Naive thymus-derived CD4-positive, alpha-beta T cell (primary cell): ENCODE measurements at regions not wholly inside any gene's neighbourhood (a gene's known extent, or its start where the extent isn't known, plus 50 kb on each side); places are given as distances from the start of the nearest gene placed in this dataset.
"Not testable (repeated sequence)": the region's sequence is repeated elsewhere in the genome, so short reads cannot be mapped to it uniquely, and the experiment has no call there.

Experiments used
- ATAC-seq: fragments of 150-1000 bp; cut with Tn5 transposase; 2 replicates; pipeline ENCODE4 v1.10.0; 2021; ENCODE audit warnings: mild to moderate bottlenecking, moderate library complexity
- CTCF ChIA-PET: fragments of 350-600 bp; sonication (Branson Sonifier 250); formaldehyde crosslinking; loops from one replicate; lab custom pipeline; 2021; ENCODE audit warnings: antibody characterized with exemption; lab: Charles Lee
- POLR2A ChIA-PET: fragments of 350-600 bp; sonication (Branson Sonifier 250); formaldehyde crosslinking; loops from one replicate; lab custom pipeline; 2021; ENCODE audit warnings: antibody characterized with exemption, inconsistent platforms; lab: Charles Lee
- DNase-seq, 9 donors: peaks; one replicate each; pipeline versions ENCODE4 v3.0.0 to v3.0.0-alpha.2; 2020 to 2022; ENCODE audit warnings: mixed read lengths in 1 of 9
- H3K27ac ChIP-seq: one replicate; pipeline ENCODE4 v1.7.0; 2013; ENCODE audit warnings: mild to moderate bottlenecking, low read depth, low read length, moderate library complexity
- H3K27me3 ChIP-seq, 2 donors: one replicate each; pipeline ENCODE4 v1.7.0; 2013; ENCODE audit warnings: low read length in 2 of 2, mild to moderate bottlenecking in 2 of 2, moderate library complexity in 2 of 2; ENCODE audit not compliant: control insufficient read depth in 2 of 2, insufficient read depth in 2 of 2
- H3K36me3 ChIP-seq, 3 experiments: 1 replicate in 2 of 3; 2 replicates in 1 of 3; pipeline ENCODE4 v1.7.0; 2013; ENCODE audit warnings: low read length in 3 of 3, mild to moderate bottlenecking in 3 of 3, moderate library complexity in 1 of 3; ENCODE audit not compliant: insufficient read depth in 3 of 3, control insufficient read depth in 2 of 3
- H3K4me1 ChIP-seq, 2 donors: one replicate each; pipeline ENCODE4 v1.7.0; 2013; ENCODE audit warnings: low read length in 2 of 2, mild to moderate bottlenecking in 2 of 2, moderate library complexity in 1 of 2; ENCODE audit not compliant: control insufficient read depth in 2 of 2, insufficient read depth in 2 of 2
- H3K4me3 ChIP-seq: 2 replicates; pipeline ENCODE4 v1.7.0; 2013; ENCODE audit warnings: mild to moderate bottlenecking, low read length
- H3K9me3 ChIP-seq, 3 experiments: 1 replicate in 2 of 3; 2 replicates in 1 of 3; pipeline ENCODE4 v1.7.0; 2013; ENCODE audit warnings: low read length in 3 of 3; ENCODE audit not compliant: control insufficient read depth in 2 of 3
- H3K27ac Mint-ChIP-seq, 9 donors: one replicate each; pipeline ENCODE4 v1.8.0; 2020 to 2022; ENCODE audit warnings: mixed read lengths in 9 of 9, mild to moderate bottlenecking in 8 of 9, moderate library complexity in 5 of 9, inconsistent platforms in 2 of 9
- H3K27me3 Mint-ChIP-seq, 5 donors: one replicate each; pipeline ENCODE4 v1.8.0; 2021 to 2022; ENCODE audit warnings: mixed read lengths in 5 of 5, mild to moderate bottlenecking in 1 of 5
- H3K36me3 Mint-ChIP-seq, 5 donors: one replicate each; pipeline ENCODE4 v1.8.0; 2020 to 2022; ENCODE audit warnings: mixed read lengths in 5 of 5, mild to moderate bottlenecking in 3 of 5, inconsistent platforms in 1 of 5
- H3K4me1 Mint-ChIP-seq, 7 donors: one replicate each; pipeline ENCODE4 v1.8.0; 2020 to 2022; ENCODE audit warnings: mixed read lengths in 7 of 7, mild to moderate bottlenecking in 3 of 7, inconsistent platforms in 1 of 7
- H3K4me3 Mint-ChIP-seq, 10 donors: one replicate each; pipeline ENCODE4 v1.8.0; 2020 to 2022; ENCODE audit warnings: mild to moderate bottlenecking in 10 of 10, mixed read lengths in 10 of 10, moderate library complexity in 6 of 10, inconsistent platforms in 2 of 10
- H3K9me3 Mint-ChIP-seq, 11 donors: one replicate each; pipeline ENCODE4 v1.8.0; 2020 to 2022; ENCODE audit warnings: mixed read lengths in 11 of 11, mild to moderate bottlenecking in 4 of 11, inconsistent platforms in 1 of 11, moderate library complexity in 1 of 11
- intact Hi-C, 2 donors: fragments of 100-400 bp; cut with micrococcal nuclease; formaldehyde crosslinking; loops; one replicate each; pipeline ENCODE4 v1.15.1; 2023

DNA sequence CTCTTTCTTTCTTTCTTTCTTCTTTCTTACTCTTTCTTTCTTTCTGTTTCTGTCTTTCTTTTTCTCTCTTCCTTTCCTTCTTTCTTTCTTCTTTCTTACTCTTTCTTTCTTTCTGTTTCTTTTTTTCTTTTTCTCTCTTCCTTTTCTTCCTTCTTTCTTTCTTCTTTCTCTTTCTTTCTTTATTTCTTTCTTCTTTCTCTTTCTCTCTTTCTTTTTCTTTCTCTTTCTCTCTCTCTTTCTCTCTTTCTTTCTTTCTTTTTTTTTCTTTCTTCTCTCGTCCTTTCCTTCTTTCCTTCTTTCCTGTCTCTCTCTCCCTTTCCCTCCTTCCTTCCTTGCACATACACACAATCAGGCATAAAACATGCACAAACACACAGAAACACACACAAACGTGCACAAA lies 79.3 kb upstream of the SHOX start:
- DNase-seq (no peak), ATAC-seq (no peak)
- Histone ChIP-seq H3K27ac (no peak overlapping the region), H3K36me3 (no peaks in the 10 kb centered on the region), H3K27me3 (no peaks in the 10 kb centered on the region), H3K4me1 (no peaks in the 10 kb centered on the region), H3K9me3 (peaks cover 0 to 4% (median 0%) of the 10 kb centered on the region in 3 experiments), H3K4me3 (no peak overlapping the region)
- intact Hi-C loops = no loop called here
- Mint-ChIP-seq H3K27ac (no peak overlapping the region), H3K27me3 (peaks cover 0 to 5% (median 3%) of the 10 kb centered on the region in 5 donors), H3K4me3 (no peak overlapping the region), H3K9me3 (peaks cover 7 to 36% (median 23%) of the 10 kb centered on the region in 11 donors), H3K4me1 (no peaks in the 10 kb centered on the region), H3K36me3 (peaks cover 0 to 15% (median 8%) of the 10 kb centered on the region in 5 donors)
- ChIA-PET POLR2A (no interaction called here), CTCF (no interaction called here)

DNA sequence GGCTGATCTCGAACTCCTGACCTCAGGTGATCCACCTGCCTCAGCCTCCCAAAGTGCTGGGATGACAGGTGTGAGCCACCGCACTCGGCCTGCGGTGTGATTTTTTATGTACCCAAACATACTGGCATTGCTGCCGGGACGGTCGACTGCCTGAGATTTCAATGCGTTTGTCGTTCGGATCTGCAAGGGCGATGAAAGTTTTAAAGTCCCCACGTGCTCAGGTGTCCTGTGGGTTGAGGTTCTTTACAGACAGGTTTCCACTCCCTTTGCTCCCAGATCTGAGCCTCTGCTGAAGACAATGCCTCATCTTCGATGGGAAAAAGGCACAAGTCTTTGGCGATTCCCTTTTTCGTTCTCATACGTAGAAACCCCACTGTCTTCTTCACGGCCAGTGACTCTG lies 78.1 kb upstream of the SHOX start:
- ChIA-PET POLR2A (no interaction called here), CTCF (no interaction called here)
- no peak overlapping the region for H3K4me3 Mint-ChIP-seq

DNA sequence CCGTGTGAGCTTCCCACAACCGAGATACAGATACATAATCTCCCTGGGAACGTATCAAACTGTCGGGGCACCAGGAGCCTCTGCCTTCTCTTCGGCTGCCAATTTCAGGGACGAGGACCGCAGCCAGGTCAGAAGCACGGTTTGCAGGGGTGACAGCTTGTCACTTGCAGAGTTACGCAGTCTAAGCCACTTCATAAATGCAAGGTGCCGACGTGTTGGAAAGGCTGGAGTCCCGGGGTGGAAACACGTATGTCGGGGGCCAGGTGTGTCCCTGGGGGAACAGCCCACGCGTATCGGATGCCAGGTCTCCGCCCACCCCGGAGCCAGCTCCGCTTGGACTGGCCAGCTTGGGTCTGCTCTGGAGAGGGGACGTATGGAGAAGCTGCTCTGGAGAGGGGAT lies 76.3 kb upstream of the SHOX start:
- intact Hi-C loops = no loop called here
- Histone ChIP-seq H3K27me3 (no peaks in the 10 kb centered on the region), H3K9me3 (peaks cover 0 to 4% (median 0%) of the 10 kb centered on the region in 3 experiments), H3K4me1 (no peaks in the 10 kb centered on the region), H3K36me3 (no peaks in the 10 kb centered on the region), H3K27ac (no peak overlapping the region), H3K4me3 (no peak overlapping the region)
- peaks cover 3 to 32% (median 18%) of the 10 kb centered on the region in 11 donors for H3K9me3 Mint-ChIP-seq
- CTCF ChIA-PET = no interaction called here
- ATAC-seq (no peak), DNase-seq (no peak)
- no peak overlapping the region for H3K27ac Mint-ChIP-seq
- H3K4me1 Mint-ChIP-seq = no peaks in the 10 kb centered on the region
- peaks cover 0 to 15% (median 6%) of the 10 kb centered on the region in 5 donors for H3K36me3 Mint-ChIP-seq
- no peak overlapping the region for H3K4me3 Mint-ChIP-seq
- POLR2A ChIA-PET = no interaction called here
- H3K27me3 Mint-ChIP-seq = peaks cover 0 to 5% (median 0%) of the 10 kb centered on the region in 5 donors

More for the DNA sequence above, 78.1 kb upstream of the SHOX start:
- Histone ChIP-seq H3K27ac (no peak overlapping the region), H3K27me3 (no peaks in the 10 kb centered on the region), H3K9me3 (peaks cover 0 to 4% (median 0%) of the 10 kb centered on the region in 3 experiments), H3K4me3 (no peak overlapping the region), H3K36me3 (no peaks in the 10 kb centered on the region), H3K4me1 (no peaks in the 10 kb centered on the region)
- intact Hi-C loops = no loop called here
- Mint-ChIP-seq H3K9me3 (peaks cover 3 to 36% (median 20%) of the 10 kb centered on the region in 11 donors), H3K4me1 (no peaks in the 10 kb centered on the region), H3K27me3 (peaks cover 0 to 5% (median 0%) of the 10 kb centered on the region in 5 donors), H3K36me3 (peaks cover 0 to 15% (median 6%) of the 10 kb centered on the region in 5 donors), H3K27ac (no peak overlapping the region)
- no peak for ATAC-seq
- no peak for DNase-seq

DNA sequence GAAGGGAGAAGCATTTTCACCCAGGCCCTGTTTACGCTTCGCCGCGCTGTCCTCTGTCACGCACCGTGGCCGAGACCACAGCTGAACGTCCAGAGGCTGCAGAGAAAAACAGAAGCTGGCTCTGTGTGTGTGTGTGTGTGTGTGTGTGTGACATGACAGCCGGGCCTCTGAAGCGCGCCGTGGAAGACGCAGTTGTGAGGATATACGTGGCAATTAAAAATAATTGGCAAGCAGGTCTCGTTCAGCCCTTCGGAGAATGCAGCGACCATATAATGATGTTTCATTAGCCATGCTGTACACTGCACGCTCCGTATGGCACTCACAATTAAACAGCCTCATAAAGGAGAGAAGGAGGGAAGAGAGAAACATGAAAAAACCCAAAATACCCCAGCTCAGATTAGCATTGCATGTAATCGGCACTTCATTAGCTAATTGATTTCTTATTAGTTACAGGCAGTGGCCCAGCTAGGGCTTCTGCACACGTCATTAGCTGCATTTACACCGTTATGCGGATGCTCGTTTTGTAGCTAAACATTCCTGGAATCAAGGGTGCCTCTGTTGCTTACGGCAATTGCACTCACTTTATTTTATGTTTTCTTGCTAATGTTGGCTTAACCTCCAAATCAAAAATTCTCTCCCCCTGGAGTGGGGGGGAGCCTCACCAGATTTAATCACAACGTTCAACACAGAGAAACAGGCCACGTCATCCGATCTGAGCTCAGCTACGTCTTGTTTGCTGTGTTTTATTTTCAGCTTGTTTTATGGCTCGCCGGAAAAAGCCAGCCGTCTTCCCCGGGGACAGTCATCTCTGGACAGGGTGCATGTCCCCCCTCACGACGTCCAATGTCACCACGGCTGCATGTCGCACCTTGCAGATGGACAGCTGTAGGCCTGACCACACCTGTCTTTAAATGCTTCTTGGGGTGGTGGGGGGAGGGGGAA lies 74.6 kb upstream of the SHOX start:
- ATAC-seq = no peak
- Histone ChIP-seq H3K4me1 (no peaks in the 10 kb centered on the region), H3K27ac (no peak overlapping the region), H3K4me3 (no peak overlapping the region), H3K36me3 (no peaks in the 10 kb centered on the region), H3K9me3 (no peaks in the 10 kb centered on the region), H3K27me3 (no peaks in the 10 kb centered on the region)
- peaks cover 0 to 15% (median 5%) of the 10 kb centered on the region in 11 donors for H3K9me3 Mint-ChIP-seq
- POLR2A ChIA-PET = no interaction called here
- CTCF ChIA-PET = no interaction called here
- no peak overlapping the region for H3K4me3 Mint-ChIP-seq
- H3K27ac Mint-ChIP-seq = no peak overlapping the region
- intact Hi-C loops = no loop called here
- no peaks in the 10 kb centered on the region for H3K4me1 Mint-ChIP-seq
- no peak for DNase-seq
- peaks cover 0 to 6% (median 5%) of the 10 kb centered on the region in 5 donors for H3K36me3 Mint-ChIP-seq
- peaks cover 0 to 5% (median 0%) of the 10 kb centered on the region in 5 donors for H3K27me3 Mint-ChIP-seq

DNA sequence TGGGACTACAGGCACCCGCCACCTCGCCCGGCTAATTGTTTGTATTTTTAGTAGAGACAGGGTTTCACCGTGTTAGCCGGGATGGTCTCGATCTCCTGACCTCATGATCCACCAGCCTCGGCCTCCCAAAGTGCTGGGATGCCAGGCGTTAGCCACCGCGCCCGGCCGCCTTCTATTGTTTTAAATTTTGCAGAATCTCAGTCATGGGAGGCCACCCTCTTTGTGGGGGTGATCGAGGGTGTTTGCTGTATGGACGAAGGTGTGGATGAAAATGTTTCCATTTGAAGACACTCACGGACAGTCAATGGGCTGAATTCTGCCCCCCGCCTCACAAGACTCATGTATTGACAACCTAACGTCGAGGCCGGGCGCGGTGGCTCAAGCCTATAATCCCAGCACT lies 73.0 kb upstream of the SHOX start:
- H3K9me3 ChIP-seq, H3K27me3 Mint-ChIP-seq, H3K27ac Mint-ChIP-seq, intact Hi-C loops, H3K4me1 ChIP-seq, ATAC-seq, H3K4me1 Mint-ChIP-seq, H3K27me3 ChIP-seq, H3K36me3 Mint-ChIP-seq, H3K4me3 ChIP-seq, POLR2A ChIA-PET, H3K27ac ChIP-seq, DNase-seq, H3K4me3 Mint-ChIP-seq, H3K36me3 ChIP-seq, CTCF ChIA-PET: not testable (repeated sequence)
- H3K9me3 Mint-ChIP-seq = peaks cover 0 to 11% (median 6%) of the 10 kb centered on the region in 11 donors

DNA sequence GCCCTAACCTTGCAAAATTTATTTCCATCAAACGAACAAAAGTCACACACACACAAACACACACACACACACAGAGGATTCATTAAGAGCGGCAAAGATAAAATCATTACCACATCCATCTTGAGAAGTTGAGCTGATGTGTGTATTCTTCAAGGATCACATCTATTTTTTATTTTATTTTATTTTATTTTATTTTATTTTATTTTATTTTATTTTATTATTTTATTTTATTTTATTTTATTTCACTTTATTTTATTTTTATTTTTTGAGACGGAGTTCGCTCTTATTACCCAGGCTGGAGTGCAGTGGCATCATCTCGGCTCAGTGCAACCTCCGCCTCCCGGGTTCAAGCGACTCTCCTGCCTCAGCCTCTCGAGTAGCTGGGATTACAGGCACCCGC lies 71.3 kb upstream of the SHOX start:
- H3K9me3 ChIP-seq, H3K27ac Mint-ChIP-seq, H3K4me3 ChIP-seq, H3K27me3 Mint-ChIP-seq, H3K4me1 Mint-ChIP-seq, H3K4me1 ChIP-seq, intact Hi-C loops, H3K27me3 ChIP-seq, H3K4me3 Mint-ChIP-seq, DNase-seq, ATAC-seq, H3K36me3 ChIP-seq, H3K27ac ChIP-seq, CTCF ChIA-PET, POLR2A ChIA-PET, H3K36me3 Mint-ChIP-seq: not testable (repeated sequence)
- H3K9me3 Mint-ChIP-seq = peaks cover 0 to 10% (median 6%) of the 10 kb centered on the region in 11 donors
